Activated T-helper 1 cell treated with anti-CD3 and anti-CD28 coated beads, Interleukin-12 subunit alpha, Interleukin-12 subunit beta, Interleukin-2, Interleukin-4 antibody, amounts not matched to agents 30 ng/mL and 10 ng/mL and 1 ng/mL, durations not matched to agents 14 hours and 24 hours and 36 hours (primary cell): ENCODE measurements at regions not wholly inside any gene's neighbourhood (a gene's known extent, or its start where the extent isn't known, plus 50 kb on each side); places are given as distances from the start of the nearest gene placed in this dataset.
"Not testable (repeated sequence)": the region's sequence is repeated elsewhere in the genome, so short reads cannot be mapped to it uniquely, and the experiment has no call there.

Experiments used
- DNase-seq: peaks from one replicate; pipeline ENCODE4 v3.0.0; 2021; ENCODE audit warnings: low spot score
- H3K27ac Mint-ChIP-seq: one replicate; pipeline ENCODE4 v1.8.0; 2021; ENCODE audit warnings: mild to moderate bottlenecking, mixed read lengths
- H3K27me3 Mint-ChIP-seq: one replicate; pipeline ENCODE4 v1.8.0; 2022; ENCODE audit warnings: mild to moderate bottlenecking, moderate library complexity, mixed read lengths; ENCODE audit not compliant: insufficient read depth
- H3K36me3 Mint-ChIP-seq: one replicate; pipeline ENCODE4 v1.8.0; 2021; ENCODE audit warnings: low read depth, mixed read lengths
- H3K4me1 Mint-ChIP-seq: one replicate; pipeline ENCODE4 v1.8.0; 2021; ENCODE audit warnings: low read depth, mixed read lengths
- H3K4me3 Mint-ChIP-seq: one replicate; pipeline ENCODE4 v1.8.0; 2021; ENCODE audit warnings: mild to moderate bottlenecking, moderate library complexity, mixed read lengths
- H3K9me3 Mint-ChIP-seq: one replicate; pipeline ENCODE4 v1.8.0; 2021; ENCODE audit warnings: mixed read lengths
- intact Hi-C: fragments of 100-400 bp; cut with micrococcal nuclease; formaldehyde crosslinking; loops from one replicate; pipeline ENCODE4 v1.15.1; 2024

DNA sequence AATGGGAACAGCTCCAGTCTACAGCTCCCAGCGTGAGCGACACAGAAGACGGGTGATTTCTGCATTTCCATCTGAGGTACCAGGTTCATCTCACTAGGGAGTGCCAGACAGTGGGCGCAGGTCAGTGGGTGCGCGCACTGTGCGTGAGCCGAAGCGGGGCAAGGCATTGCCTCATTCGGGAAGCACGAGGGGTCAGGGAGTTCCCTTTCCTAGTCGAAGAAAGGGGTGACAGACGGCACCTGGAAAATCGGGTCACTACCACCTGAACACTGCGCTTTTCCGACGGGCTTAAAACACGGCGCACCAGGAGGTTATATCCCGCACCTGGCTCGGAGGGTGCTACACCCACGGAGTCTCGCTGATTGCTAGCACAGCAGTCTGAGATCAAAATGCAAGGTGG lies 390.3 kb downstream of the GLUD2 start:
- H3K4me1 Mint-ChIP-seq, H3K4me3 Mint-ChIP-seq, intact Hi-C loops, H3K36me3 Mint-ChIP-seq, H3K27ac Mint-ChIP-seq, H3K27me3 Mint-ChIP-seq, DNase-seq, H3K9me3 Mint-ChIP-seq: not testable (repeated sequence)

DNA sequence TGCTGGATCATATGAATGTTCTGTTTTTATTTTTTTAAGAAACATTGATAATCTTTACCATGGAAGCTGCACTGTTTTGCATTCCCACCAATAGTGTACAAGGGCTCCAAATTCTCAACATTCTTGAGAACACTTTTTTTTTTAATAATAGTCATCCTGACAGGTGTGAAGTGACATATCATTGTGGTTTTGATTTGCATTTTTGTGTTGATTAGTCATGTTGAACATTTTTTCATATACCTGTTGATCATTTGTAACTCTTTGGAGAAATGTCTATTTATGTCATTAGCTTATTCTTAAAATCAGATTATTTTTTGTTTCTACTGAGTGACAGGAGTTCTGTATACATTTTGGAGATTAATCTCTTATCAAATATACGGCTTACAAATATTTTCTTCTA lies 408.5 kb downstream of the GLUD2 start:
- intact Hi-C loops, result no loop called here
- no peak for DNase-seq
- H3K36me3 Mint-ChIP-seq, result no peaks in the 10 kb centered on the region
- H3K4me3 Mint-ChIP-seq, result no peak overlapping the region
- no peak overlapping the region for H3K27ac Mint-ChIP-seq
- no peaks in the 10 kb centered on the region for H3K27me3 Mint-ChIP-seq
- H3K9me3 Mint-ChIP-seq, result no peaks in the 10 kb centered on the region
- no peaks in the 10 kb centered on the region for H3K4me1 Mint-ChIP-seq

DNA sequence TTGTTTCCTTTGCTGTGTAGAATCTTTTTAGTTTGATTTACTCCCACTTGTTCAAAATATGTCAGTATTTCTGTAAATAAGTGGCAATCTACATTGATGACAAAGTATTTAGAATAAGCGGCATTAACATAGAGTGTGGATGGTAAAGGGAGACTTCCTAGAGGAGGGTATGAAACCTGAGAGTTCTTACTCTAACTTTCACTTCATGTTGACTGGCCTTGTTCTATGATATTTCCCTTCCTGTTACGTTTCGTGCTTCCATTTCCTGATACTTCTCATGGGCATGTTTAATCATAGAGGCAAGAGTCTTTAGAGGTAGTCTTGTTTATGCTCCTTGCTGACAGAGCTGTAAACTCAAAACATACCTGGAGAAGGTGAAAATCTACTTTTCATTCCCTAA lies 408.9 kb downstream of the GLUD2 start:
- Mint-ChIP-seq H3K4me3 (no peak overlapping the region), H3K9me3 (no peaks in the 10 kb centered on the region), H3K36me3 (no peaks in the 10 kb centered on the region), H3K4me1 (no peaks in the 10 kb centered on the region), H3K27ac (no peak overlapping the region), H3K27me3 (no peaks in the 10 kb centered on the region)
- intact Hi-C loops, result no loop called here
- DNase-seq, result no peak

DNA sequence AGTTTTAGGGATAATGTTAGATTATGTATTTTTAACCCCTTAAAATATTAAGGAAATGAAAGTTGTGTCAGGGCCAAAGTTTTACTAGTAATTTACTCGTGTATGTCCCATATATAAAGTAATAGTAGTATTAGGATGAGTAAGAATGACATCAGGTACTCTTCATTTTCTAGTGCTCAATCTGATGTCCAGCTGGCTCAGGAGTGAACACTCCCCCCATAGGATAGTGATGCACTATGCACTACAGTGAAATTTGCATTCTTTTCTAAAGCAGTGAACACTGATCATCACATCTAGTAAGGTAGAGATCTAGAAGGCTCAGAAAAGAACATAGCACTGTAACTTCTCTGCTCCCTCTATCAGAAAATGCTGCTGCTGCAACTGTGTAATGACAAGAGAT lies 409.7 kb downstream of the GLUD2 start:
- Mint-ChIP-seq H3K27ac (no peak overlapping the region), H3K4me3 (no peak overlapping the region), H3K9me3 (no peaks in the 10 kb centered on the region), H3K36me3 (no peaks in the 10 kb centered on the region), H3K4me1 (no peaks in the 10 kb centered on the region), H3K27me3 (no peaks in the 10 kb centered on the region)
- intact Hi-C loops, result no loop called here
- no peak for DNase-seq

DNA sequence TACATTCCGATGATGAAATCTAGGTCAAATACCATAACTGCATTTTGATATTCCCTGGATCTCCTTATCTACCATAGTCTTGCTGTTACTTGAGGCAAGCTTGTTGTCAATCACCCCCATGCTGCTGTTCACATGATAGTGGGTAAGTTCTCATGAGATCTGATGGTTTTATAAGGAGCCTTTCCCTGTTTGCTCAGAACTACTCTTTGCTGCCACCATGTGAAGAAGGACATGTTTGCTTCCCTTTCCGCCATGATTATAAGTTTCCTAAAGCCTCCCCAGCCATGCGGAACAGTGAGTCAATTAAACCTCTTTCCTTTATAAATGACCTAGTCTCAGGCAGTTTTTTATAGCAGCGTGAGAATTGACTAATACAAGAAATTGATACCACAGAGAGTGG lies 432.0 kb downstream of the GLUD2 start:
- H3K27me3 Mint-ChIP-seq, result no peaks in the 10 kb centered on the region

DNA sequence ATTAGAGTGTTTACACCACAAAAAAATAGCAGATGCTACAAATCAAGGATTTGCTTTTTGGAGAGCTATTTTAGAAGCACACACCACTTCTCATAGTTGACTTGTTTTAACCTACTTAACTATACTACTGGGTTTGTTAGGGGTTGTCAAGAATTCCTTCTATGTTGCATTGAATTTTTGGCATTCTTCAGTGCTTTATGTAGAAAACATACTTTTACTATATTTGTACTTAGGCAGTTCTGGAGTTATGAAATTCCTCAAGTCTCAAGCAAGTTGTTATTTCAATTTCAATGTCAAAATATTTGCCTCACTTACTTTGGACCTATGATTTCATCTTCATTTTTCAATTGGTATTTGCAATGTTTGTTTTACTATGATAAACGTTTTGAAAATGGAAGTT lies 449.6 kb downstream of the GLUD2 start:
- H3K27me3 Mint-ChIP-seq, result no peaks in the 10 kb centered on the region
- H3K27ac Mint-ChIP-seq, result no peak overlapping the region
- intact Hi-C loops, result no loop called here
- no peaks in the 10 kb centered on the region for H3K36me3 Mint-ChIP-seq
- no peaks in the 10 kb centered on the region for H3K9me3 Mint-ChIP-seq
- no peaks in the 10 kb centered on the region for H3K4me1 Mint-ChIP-seq
- no peak overlapping the region for H3K4me3 Mint-ChIP-seq
- DNase-seq, result no peak

More for the DNA sequence above, 432.0 kb downstream of the GLUD2 start:
- no peak overlapping the region for H3K27ac Mint-ChIP-seq
- intact Hi-C loops, result no loop called here
- no peaks in the 10 kb centered on the region for H3K9me3 Mint-ChIP-seq
- no peak overlapping the region for H3K4me3 Mint-ChIP-seq
- no peak for DNase-seq
- H3K36me3 Mint-ChIP-seq, result no peaks in the 10 kb centered on the region
- no peaks in the 10 kb centered on the region for H3K4me1 Mint-ChIP-seq

- Mint-ChIP-seq H3K9me3 (no peaks in the 10 kb centered on the region), H3K27me3 (no peaks in the 10 kb centered on the region), H3K36me3 (no peaks in the 10 kb centered on the region), H3K4me3 (no peak overlapping the region), H3K4me1 (no peaks in the 10 kb centered on the region), H3K27ac (no peak overlapping the region)
- DNase-seq, result no peak
- intact Hi-C loops, result loop anchor here (10.0 kb wide), 2 partner anchors 339 to 709 kb away; no protein-coding TSS in a partner anchor
Measured at GRCh38 chrX:121504153-121504552, 456.7 kb downstream of the GLUD2 start.

DNA sequence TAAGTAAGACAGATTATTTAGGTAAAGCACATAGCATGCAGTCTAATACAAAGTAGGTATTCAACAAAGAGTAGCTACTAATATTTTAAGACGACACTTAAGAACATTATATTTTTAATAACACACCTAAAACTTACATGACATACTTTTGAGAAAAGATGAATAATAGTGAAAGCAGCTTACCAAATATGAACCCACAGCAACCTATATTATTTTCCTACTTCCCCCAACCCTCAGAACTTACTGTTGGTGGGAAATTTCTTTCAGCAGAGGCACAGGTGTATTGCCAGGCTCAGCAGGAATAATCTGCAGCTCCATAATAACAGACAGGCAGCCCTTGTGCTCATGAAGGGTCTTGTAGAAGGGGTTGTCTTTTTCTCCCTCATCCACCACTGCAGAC lies 498.9 kb downstream of the GLUD2 start:
- Mint-ChIP-seq H3K4me1 (no peaks in the 10 kb centered on the region), H3K27ac (no peak overlapping the region), H3K9me3 (no peaks in the 10 kb centered on the region), H3K27me3 (no peaks in the 10 kb centered on the region), H3K36me3 (no peaks in the 10 kb centered on the region), H3K4me3 (no peak overlapping the region)
- intact Hi-C loops, result no loop called here
- no peak for DNase-seq

- Mint-ChIP-seq H3K9me3 (no peaks in the 10 kb centered on the region), H3K27me3 (no peaks in the 10 kb centered on the region), H3K4me1 (no peaks in the 10 kb centered on the region), H3K36me3 (no peaks in the 10 kb centered on the region), H3K27ac (no peak overlapping the region), H3K4me3 (no peak overlapping the region)
- no peak for DNase-seq
- intact Hi-C loops, result no loop called here
Measured at GRCh38 chrX:121558886-121559285, 511.5 kb downstream of the GLUD2 start.

- no peaks in the 10 kb centered on the region for H3K4me1 Mint-ChIP-seq
- no peaks in the 10 kb centered on the region for H3K27me3 Mint-ChIP-seq
- no peaks in the 10 kb centered on the region for H3K36me3 Mint-ChIP-seq
- intact Hi-C loops, result no loop called here
- H3K9me3 Mint-ChIP-seq, result no peaks in the 10 kb centered on the region
- no peak for DNase-seq
- no peak overlapping the region for H3K4me3 Mint-ChIP-seq
- H3K27ac Mint-ChIP-seq, result no peak overlapping the region
Measured at GRCh38 chrX:121562616-121563015, 515.2 kb downstream of the GLUD2 start.

GRCh38 chrX:121569609-121570008 lies 522.2 kb downstream of the GLUD2 start:
- Mint-ChIP-seq H3K27me3 (no peaks in the 10 kb centered on the region), H3K4me1 (no peaks in the 10 kb centered on the region), H3K36me3 (no peaks in the 10 kb centered on the region), H3K9me3 (no peaks in the 10 kb centered on the region), H3K4me3 (no peak overlapping the region), H3K27ac (no peak overlapping the region)
- intact Hi-C loops, result loop anchor here (10.0 kb wide), 1 partner anchor 1075 kb away; no protein-coding TSS in a partner anchor
- DNase-seq, result no peak

DNA sequence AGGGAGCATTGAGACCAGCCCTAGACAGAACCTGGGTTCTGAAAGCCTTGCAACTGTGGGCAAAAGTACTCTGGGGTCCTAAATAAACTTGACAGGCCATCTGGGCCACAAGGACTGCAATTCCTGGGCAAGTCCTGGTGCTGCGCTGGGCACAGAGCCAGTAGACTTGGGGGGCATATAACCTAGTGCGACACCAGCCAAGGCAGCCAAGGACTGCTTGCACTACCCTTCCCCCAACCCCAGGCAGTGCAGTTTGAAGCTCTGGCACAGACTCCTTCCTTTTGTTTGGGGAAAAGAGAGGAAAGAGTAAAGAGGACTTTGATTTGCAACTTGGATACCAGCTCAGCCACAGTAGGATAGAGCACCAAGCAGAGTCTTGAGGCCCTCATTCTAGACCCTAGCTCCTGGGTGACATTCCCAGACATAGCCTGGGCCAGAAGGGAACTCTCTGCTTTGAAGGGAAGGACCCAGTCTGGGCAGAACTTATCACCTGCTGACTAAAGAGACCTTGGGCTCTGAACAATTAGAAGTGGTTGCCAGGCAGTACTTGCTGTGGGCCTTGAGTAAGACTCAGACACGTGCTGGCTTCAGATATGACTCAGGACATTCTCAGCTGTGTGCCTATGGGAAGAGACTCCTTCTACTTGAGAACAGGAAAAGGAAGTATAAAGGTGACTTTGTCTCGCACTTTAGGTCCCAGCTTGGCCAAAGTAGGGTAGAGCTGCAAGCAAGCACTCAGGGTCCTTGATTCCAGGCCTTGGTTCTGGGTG lies 522.8 kb downstream of the GLUD2 start:
- H3K27me3 Mint-ChIP-seq, result no peaks in the 10 kb centered on the region
- DNase-seq, result no peak
- H3K4me3 Mint-ChIP-seq, result no peak overlapping the region
- intact Hi-C loops, result loop anchor here (10.0 kb wide), 1 partner anchor 1075 kb away; no protein-coding TSS in a partner anchor
- H3K9me3 Mint-ChIP-seq, result no peaks in the 10 kb centered on the region
- no peaks in the 10 kb centered on the region for H3K36me3 Mint-ChIP-seq
- no peaks in the 10 kb centered on the region for H3K4me1 Mint-ChIP-seq
- H3K27ac Mint-ChIP-seq, result no peak overlapping the region

DNA sequence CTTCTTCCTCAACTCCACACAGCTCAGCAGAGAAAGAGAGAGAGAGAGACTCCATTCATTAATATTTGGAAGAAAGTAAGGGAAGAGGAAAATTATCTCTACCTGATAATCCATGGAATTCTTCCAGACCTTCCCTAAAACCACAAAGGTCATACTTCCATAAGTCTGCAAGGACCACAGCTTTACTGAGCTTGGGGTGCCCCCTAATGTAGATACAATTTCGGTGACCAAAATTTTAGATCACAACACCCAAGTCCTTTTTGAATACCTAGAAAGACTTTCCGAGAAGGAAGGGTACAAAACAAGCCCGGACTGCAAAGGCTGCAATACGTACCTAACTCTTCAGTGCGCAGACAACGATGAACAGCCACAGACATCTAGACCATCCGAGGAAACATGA lies 523.9 kb downstream of the GLUD2 start:
- no peak for DNase-seq
- H3K4me3 Mint-ChIP-seq, result no peak overlapping the region
- no peaks in the 10 kb centered on the region for H3K4me1 Mint-ChIP-seq
- intact Hi-C loops, result loop anchor here (10.0 kb wide), 1 partner anchor 1077 kb away; no protein-coding TSS in a partner anchor
- H3K27ac Mint-ChIP-seq, result no peak overlapping the region
- no peaks in the 10 kb centered on the region for H3K9me3 Mint-ChIP-seq
- no peaks in the 10 kb centered on the region for H3K27me3 Mint-ChIP-seq
- H3K36me3 Mint-ChIP-seq, result no peaks in the 10 kb centered on the region

DNA sequence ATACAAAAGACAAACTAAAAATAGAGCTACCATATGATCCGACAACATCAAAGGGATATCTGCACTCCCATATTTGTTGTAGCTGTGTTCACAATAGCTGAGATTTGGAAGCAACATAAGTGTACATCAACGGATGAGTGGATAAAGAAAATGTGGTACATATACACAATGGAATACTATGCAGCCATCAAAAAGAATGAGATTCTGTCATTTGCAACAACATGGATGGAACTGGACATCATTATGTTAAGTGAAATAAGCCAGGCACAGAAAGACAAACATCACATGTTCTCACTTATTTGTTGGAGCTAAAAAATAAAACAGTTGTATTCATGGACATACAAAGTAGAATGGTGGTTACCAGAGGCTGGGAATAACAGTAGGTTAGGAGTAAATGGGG lies 527.0 kb downstream of the GLUD2 start:
- not testable (repeated sequence) for H3K27me3 Mint-ChIP-seq, H3K4me1 Mint-ChIP-seq, H3K27ac Mint-ChIP-seq, H3K36me3 Mint-ChIP-seq, H3K9me3 Mint-ChIP-seq, DNase-seq, H3K4me3 Mint-ChIP-seq
- intact Hi-C loops, result loop anchor here (10.0 kb wide), 1 partner anchor 1080 kb away; no protein-coding TSS in a partner anchor
